Breast epithelium (tissue), 4 donors: ENCODE measurements at regions not wholly inside any gene's neighbourhood (a gene's known extent, or its start where the extent isn't known, plus 50 kb on each side); places are given as distances from the start of the nearest gene placed in this dataset.

Experiments
- DNase-seq, 2 donors: peaks; one replicate each; pipeline ENCODE4 v3.0.0-alpha.2; 2019; ENCODE audit warnings: low spot score in 2 of 2
- H3K27ac ChIP-seq, 2 donors: fragments of 200-600 bp; sonication (generic) in 1 of 2; one replicate each; pipeline ENCODE4 v1.5.1; 2016 to 2019; ENCODE audit warnings: mild to moderate bottlenecking in 1 of 2
- H3K27me3 ChIP-seq, 2 donors: fragments of 200-600 bp; sonication (generic) in 1 of 2; one replicate each; pipeline versions ENCODE4 v1.5.1 to v1.6.0; 2017 to 2019; ENCODE audit warnings: control low read depth in 1 of 2, mild to moderate bottlenecking in 1 of 2
- H3K36me3 ChIP-seq: fragments of 200-600 bp; one replicate; pipeline ENCODE4 v1.5.1; 2019
- H3K4me1 ChIP-seq, 2 donors: fragments of 200-600 bp; sonication (generic); one replicate each; pipeline ENCODE4 v1.5.1; 2016 to 2019; ENCODE audit warnings: control low read depth in 1 of 2
- H3K4me3 ChIP-seq, 3 donors: fragments of 200-600 bp; sonication (generic); 1 replicate in 2 of 3; 2 replicates in 1 of 3; pipeline ENCODE4 v1.5.1; 2016 to 2019; ENCODE audit warnings: mild to moderate bottlenecking in 3 of 3, moderate library complexity in 2 of 3
- H3K9me3 ChIP-seq, 2 donors: fragments of 200-600 bp; sonication (generic) in 1 of 2; one replicate each; pipeline ENCODE4 v1.5.1; 2016 to 2019; ENCODE audit warnings: control low read depth in 1 of 2
- POLR2A ChIP-seq: fragments of 450-650 bp; IDR thresholded peaks from one replicate; pipeline ENCODE4 v1.6.1; 2016; ENCODE audit warnings: antibody characterized with exemption, mild to moderate bottlenecking, moderate library complexity
- POLR2AphosphoS5 ChIP-seq, 3 donors: sonication (generic); formaldehyde crosslinking; IDR thresholded peaks; one replicate each; pipeline ENCODE4 v1.6.1; 2017; ENCODE audit warnings: antibody characterized with exemption in 3 of 3
- intact Hi-C: fragments of 100-400 bp; cut with DNase I; formaldehyde crosslinking; loops from one replicate; pipeline ENCODE4 v1.15.1; 2023; ENCODE audit warnings: low total_unique reads
- TF ChIP-seq, protein P1 (sequence below), 3 donors: fragments of 450-650 bp; IDR thresholded peaks; one replicate each; pipeline ENCODE4 v1.5.1; 2016 to 2017; ENCODE audit warnings: antibody characterized with exemption in 3 of 3, mild to moderate bottlenecking in 3 of 3, moderate library complexity in 3 of 3

DNA sequence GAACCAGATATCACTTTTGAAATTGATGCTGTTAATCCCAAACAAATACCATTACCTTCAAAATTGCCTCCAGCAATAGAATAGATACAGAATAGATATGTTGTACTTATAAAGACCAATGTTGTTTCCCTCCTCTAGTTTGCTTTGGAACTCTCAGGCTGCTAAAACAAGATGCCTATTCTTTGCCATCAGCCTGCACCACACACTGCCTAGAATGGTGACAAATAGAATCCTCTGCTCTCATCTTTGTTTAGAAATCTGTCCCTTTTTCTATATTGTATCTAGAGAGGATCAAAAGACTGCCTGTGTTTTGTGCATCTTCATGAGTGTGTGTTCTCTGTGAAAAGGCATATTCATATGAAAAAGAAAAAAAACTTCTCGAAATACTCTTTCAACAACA lies 349.2 kb upstream of the CCDC54 start:
- Histone ChIP-seq H3K4me1 (no peaks in the 10 kb centered on the region), H3K36me3 (no peaks in the 10 kb centered on the region), H3K27me3 (no peaks in the 10 kb centered on the region), H3K4me3 (no peak overlapping the region), H3K27ac (no peak overlapping the region), H3K9me3 (no peaks in the 10 kb centered on the region)
- TF ChIP-seq, protein P1, sequence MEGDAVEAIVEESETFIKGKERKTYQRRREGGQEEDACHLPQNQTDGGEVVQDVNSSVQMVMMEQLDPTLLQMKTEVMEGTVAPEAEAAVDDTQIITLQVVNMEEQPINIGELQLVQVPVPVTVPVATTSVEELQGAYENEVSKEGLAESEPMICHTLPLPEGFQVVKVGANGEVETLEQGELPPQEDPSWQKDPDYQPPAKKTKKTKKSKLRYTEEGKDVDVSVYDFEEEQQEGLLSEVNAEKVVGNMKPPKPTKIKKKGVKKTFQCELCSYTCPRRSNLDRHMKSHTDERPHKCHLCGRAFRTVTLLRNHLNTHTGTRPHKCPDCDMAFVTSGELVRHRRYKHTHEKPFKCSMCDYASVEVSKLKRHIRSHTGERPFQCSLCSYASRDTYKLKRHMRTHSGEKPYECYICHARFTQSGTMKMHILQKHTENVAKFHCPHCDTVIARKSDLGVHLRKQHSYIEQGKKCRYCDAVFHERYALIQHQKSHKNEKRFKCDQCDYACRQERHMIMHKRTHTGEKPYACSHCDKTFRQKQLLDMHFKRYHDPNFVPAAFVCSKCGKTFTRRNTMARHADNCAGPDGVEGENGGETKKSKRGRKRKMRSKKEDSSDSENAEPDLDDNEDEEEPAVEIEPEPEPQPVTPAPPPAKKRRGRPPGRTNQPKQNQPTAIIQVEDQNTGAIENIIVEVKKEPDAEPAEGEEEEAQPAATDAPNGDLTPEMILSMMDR (IDR thresholded peaks at IDR 0.05) = no peak
- TF ChIP-seq POLR2A = no peak
- no peak for TF ChIP-seq POLR2AphosphoS5 (IDR thresholded peaks at IDR 0.05)
- intact Hi-C loops = no loop called here
- no peak for DNase-seq

DNA sequence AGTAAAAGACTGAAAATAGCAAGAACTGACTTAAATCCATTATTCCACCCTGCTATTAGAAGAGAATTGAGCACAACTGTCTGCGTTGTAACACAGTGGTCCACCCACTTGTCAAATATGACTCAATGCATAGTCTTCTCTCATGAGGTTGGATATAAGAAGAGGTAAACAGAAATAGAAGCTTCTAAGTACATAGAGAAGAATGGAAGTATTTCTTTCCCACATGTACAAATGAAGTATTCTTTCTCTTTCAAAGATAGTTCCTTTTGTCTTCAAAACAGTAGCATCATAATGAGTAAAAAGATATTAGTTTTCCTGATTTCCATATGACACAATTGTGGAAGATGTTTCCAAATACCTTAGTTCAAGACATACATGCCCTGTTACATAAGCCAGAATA lies 348.6 kb upstream of the CCDC54 start:
- Histone ChIP-seq H3K4me3 (no peak overlapping the region), H3K36me3 (no peaks in the 10 kb centered on the region), H3K4me1 (no peaks in the 10 kb centered on the region), H3K9me3 (no peaks in the 10 kb centered on the region), H3K27me3 (no peaks in the 10 kb centered on the region), H3K27ac (no peak overlapping the region)
- TF ChIP-seq, protein P1 (IDR thresholded peaks at IDR 0.05) = no peak
- TF ChIP-seq POLR2AphosphoS5 (IDR thresholded peaks at IDR 0.05) (no peak), POLR2A (no peak)
- no peak for DNase-seq
- intact Hi-C loops = no loop called here

DNA sequence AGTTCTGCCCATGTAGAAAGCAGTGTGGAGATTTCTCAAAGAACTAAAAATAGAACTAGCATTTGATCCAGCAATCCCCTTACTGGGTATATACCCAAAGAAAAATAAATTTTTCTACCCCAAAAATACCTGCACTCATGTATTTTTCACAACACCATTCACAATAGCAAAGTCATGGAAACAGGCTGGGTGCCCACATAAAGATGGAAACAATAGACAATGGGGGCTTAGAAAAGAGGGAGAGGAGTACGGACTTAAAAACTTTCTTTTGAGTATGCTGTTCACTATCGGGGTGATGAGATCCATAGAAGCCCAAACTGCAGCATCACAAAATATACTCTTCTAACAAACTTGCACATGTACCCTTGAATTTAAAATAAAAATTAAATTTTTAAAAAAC lies 345.1 kb upstream of the CCDC54 start:
- no peaks in the 10 kb centered on the region for H3K27me3 ChIP-seq
- no peaks in the 10 kb centered on the region for H3K36me3 ChIP-seq
- DNase-seq = no peak
- intact Hi-C loops = no loop called here
- H3K4me3 ChIP-seq = no peak overlapping the region
- H3K4me1 ChIP-seq = no peaks in the 10 kb centered on the region
- H3K9me3 ChIP-seq = peaks cover 0 to 1% of the 10 kb centered on the region in 2 donors
- TF ChIP-seq, protein P1 (IDR thresholded peaks at IDR 0.05) = no peak
- no peak for TF ChIP-seq POLR2A
- no peak for TF ChIP-seq POLR2AphosphoS5 (IDR thresholded peaks at IDR 0.05)
- no peak overlapping the region for H3K27ac ChIP-seq

DNA sequence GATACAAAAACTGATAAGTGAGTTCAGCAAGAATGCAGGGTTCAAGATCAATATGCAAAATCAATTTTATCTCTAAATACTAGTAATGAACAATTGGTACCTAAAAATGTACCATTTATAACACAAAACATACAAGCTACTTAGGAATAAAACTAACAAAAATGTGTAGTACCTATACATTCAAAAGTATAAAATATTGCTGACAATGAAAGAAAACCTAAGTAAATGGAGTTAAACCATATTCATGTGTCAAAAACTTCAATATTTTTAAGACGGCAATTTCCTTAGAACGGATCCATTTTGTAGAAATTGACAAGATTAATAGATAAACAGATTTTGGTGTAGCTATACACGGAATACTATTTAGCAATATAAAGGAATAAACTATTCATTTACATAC lies 343.1 kb upstream of the CCDC54 start:
- DNase-seq = no peak
- TF ChIP-seq POLR2A (no peak), POLR2AphosphoS5 (IDR thresholded peaks at IDR 0.05) (no peak)
- TF ChIP-seq, protein P1 (IDR thresholded peaks at IDR 0.05) = no peak
- Histone ChIP-seq H3K27ac (no peak overlapping the region), H3K9me3 (peaks cover 0 to 7% of the 10 kb centered on the region in 2 donors), H3K27me3 (no peaks in the 10 kb centered on the region), H3K4me3 (no peak overlapping the region), H3K36me3 (no peaks in the 10 kb centered on the region), H3K4me1 (no peaks in the 10 kb centered on the region)
- intact Hi-C loops = no loop called here

DNA sequence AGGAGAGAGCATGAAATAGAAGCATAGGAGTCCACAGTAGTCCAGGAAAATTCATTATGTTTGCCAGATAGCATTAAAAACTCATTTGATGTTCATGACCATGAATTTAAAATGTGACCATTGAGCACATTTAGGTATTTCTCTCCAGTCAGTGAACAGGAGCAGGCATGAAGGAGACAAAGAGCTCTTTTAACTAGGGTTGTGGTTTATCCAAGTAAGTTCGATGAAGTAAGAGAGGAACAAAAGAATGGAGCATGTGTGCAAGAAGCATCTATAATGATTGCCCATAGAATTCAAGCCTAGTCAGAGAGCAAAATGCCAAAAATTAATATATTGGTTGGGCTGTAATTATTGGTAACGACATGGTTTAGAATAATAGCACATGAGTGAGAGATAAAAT lies 342.1 kb upstream of the CCDC54 start:
- DNase-seq = no peak
- no peaks in the 10 kb centered on the region for H3K36me3 ChIP-seq
- TF ChIP-seq POLR2AphosphoS5 (IDR thresholded peaks at IDR 0.05) (no peak), POLR2A (no peak)
- TF ChIP-seq, protein P1 (IDR thresholded peaks at IDR 0.05) = no peak
- no peak overlapping the region for H3K27ac ChIP-seq
- no peak overlapping the region for H3K4me3 ChIP-seq
- peaks cover 0 to 7% of the 10 kb centered on the region in 2 donors for H3K9me3 ChIP-seq
- intact Hi-C loops = no loop called here
- no peaks in the 10 kb centered on the region for H3K4me1 ChIP-seq
- H3K27me3 ChIP-seq = no peaks in the 10 kb centered on the region
